WTC11 (cell line): ENCODE measurements at regions not wholly inside any gene's neighbourhood (a gene's known extent, or its start where the extent isn't known, plus 50 kb on each side); places are given as distances from the start of the nearest gene placed in this dataset.

Experiments used
- ATAC-seq: fragments of 200-7000 bp; cut with Tn5 transposase; 2 replicates; pipeline ENCODE4 v1.10.0; 2021; ENCODE audit warnings: mild to moderate bottlenecking, moderate library complexity
- CTCF ChIA-PET: fragments of 300-600 bp; sonication (Branson Sonifier 250); formaldehyde crosslinking; loops from one replicate; lab custom pipeline; 2021; ENCODE audit warnings: antibody characterized with exemption; lab: Charles Lee
- POLR2A ChIA-PET: fragments of 350-600 bp; sonication (Branson Sonifier 250); formaldehyde crosslinking; loops from one replicate; lab custom pipeline; 2021; ENCODE audit warnings: antibody characterized with exemption; lab: Charles Lee
- DNase-seq: peaks from one replicate; pipeline ENCODE4 v3.0.0; 2021; ENCODE audit warnings: low spot score
- H3K27ac Mint-ChIP-seq: 2 replicates; pipeline ENCODE4 v1.8.0; 2021; ENCODE audit warnings: mixed read lengths
- H3K27me3 Mint-ChIP-seq: 2 replicates; pipeline ENCODE4 v1.8.0; 2021; ENCODE audit warnings: low read depth, mild to moderate bottlenecking, moderate library complexity, mixed read lengths
- H3K36me3 Mint-ChIP-seq: 2 replicates; pipeline ENCODE4 v1.8.0; 2021; ENCODE audit warnings: mixed read lengths
- H3K4me1 Mint-ChIP-seq: 2 replicates; pipeline ENCODE4 v1.8.0; 2022; ENCODE audit warnings: mixed read lengths
- H3K4me3 Mint-ChIP-seq: 2 replicates; pipeline ENCODE4 v1.8.0; 2021; ENCODE audit warnings: mild to moderate bottlenecking, moderate library complexity, mixed read lengths
- H3K9me3 Mint-ChIP-seq: 2 replicates; pipeline ENCODE4 v1.8.0; 2021; ENCODE audit warnings: mixed read lengths
- ATF1 ChIP-seq: sonication (generic); formaldehyde crosslinking; IDR thresholded peaks from 2 replicates; pipeline ENCODE4 v1.8.1; 2023; ENCODE audit warnings: mild to moderate bottlenecking, moderate library complexity, missing genetic modification reagents
- CBFB ChIP-seq: sonication (generic); formaldehyde crosslinking; IDR thresholded peaks from 2 replicates; pipeline ENCODE4 v1.8.1; 2022; ENCODE audit warnings: mild to moderate bottlenecking, low read depth, missing genetic modification reagents
- GABPB1 ChIP-seq: sonication (generic); formaldehyde crosslinking; IDR thresholded peaks from 2 replicates; pipeline ENCODE4 v1.8.1; 2023; ENCODE audit warnings: mild to moderate bottlenecking, missing genetic modification reagents
- IRF2 ChIP-seq: sonication (generic); formaldehyde crosslinking; IDR thresholded peaks from 2 replicates; pipeline ENCODE4 v1.8.0; 2022; ENCODE audit warnings: low read depth, missing genetic modification reagents, borderline replicate concordance
- JUN ChIP-seq: sonication (generic); formaldehyde crosslinking; IDR thresholded peaks from 2 replicates; pipeline ENCODE4 v1.8.0; 2023; ENCODE audit warnings: mild to moderate bottlenecking, missing genetic modification reagents
- NFATC4 ChIP-seq: fragments of 250-450 bp; sonication (Bioruptor Pico); IDR thresholded peaks from 2 replicates; pipeline ENCODE4 v1.9.0; 2021; ENCODE audit warnings: mild to moderate bottlenecking
- NFYB ChIP-seq: sonication (generic); formaldehyde crosslinking; conservative IDR thresholded peaks from 2 replicates; pipeline ENCODE4 v1.8.0; 2022; ENCODE audit warnings: low read depth, missing genetic modification reagents
- NR1H2 ChIP-seq: sonication (generic); formaldehyde crosslinking; IDR thresholded peaks from 2 replicates; pipeline ENCODE4 v1.9.0; 2021; ENCODE audit warnings: mild to moderate bottlenecking, moderate library complexity, missing genetic modification reagents
- RELA ChIP-seq: sonication (generic); formaldehyde crosslinking; IDR thresholded peaks from 2 replicates; pipeline ENCODE4 v1.8.1; 2022; ENCODE audit warnings: missing genetic modification reagents, mild to moderate bottlenecking, borderline replicate concordance
- RORB ChIP-seq: fragments of 250-450 bp; sonication (Bioruptor Pico); IDR thresholded peaks from 2 replicates; pipeline ENCODE4 v1.9.0; 2021; ENCODE audit warnings: mild to moderate bottlenecking
- TEAD1 ChIP-seq: sonication (generic); formaldehyde crosslinking; IDR thresholded peaks from 2 replicates; pipeline ENCODE4 v1.8.0; 2022; ENCODE audit warnings: mild to moderate bottlenecking, missing genetic modification reagents
- ZNF121 ChIP-seq: sonication (generic); formaldehyde crosslinking; IDR thresholded peaks from 2 replicates; pipeline ENCODE4 v1.8.0; 2023; ENCODE audit warnings: missing genetic modification reagents
- TF ChIP-seq, protein P1 (sequence below): sonication (generic); formaldehyde crosslinking; IDR thresholded peaks from 2 replicates; pipeline ENCODE4 v1.8.0; 2023; ENCODE audit warnings: missing genetic modification reagents
- TF ChIP-seq, protein P2 (sequence below): fragments of 250-450 bp; sonication (Bioruptor Pico); IDR thresholded peaks from 2 replicates; pipeline ENCODE4 v1.9.0; 2021; ENCODE audit warnings: mild to moderate bottlenecking
- TF ChIP-seq, protein P3 (sequence below): sonication (generic); formaldehyde crosslinking; IDR thresholded peaks from 2 replicates; pipeline ENCODE4 v1.8.0; 2022; ENCODE audit warnings: mild to moderate bottlenecking, missing genetic modification reagents
- TF ChIP-seq, protein P4 (sequence below): fragments of 250-450 bp; sonication (Bioruptor Pico); IDR thresholded peaks from 2 replicates; pipeline ENCODE4 v2.1.2; 2022; ENCODE audit warnings: mild to moderate bottlenecking, moderate library complexity
- TF ChIP-seq, protein P5 (sequence below): sonication (generic); formaldehyde crosslinking; IDR thresholded peaks from 2 replicates; pipeline ENCODE4 v1.8.1; 2023; ENCODE audit warnings: mild to moderate bottlenecking, missing genetic modification reagents, moderate library complexity
- TF ChIP-seq, protein P6 (sequence below): sonication (generic); formaldehyde crosslinking; IDR thresholded peaks from 2 replicates; pipeline ENCODE4 v1.8.0; 2022; ENCODE audit warnings: mild to moderate bottlenecking, missing genetic modification reagents
- TF ChIP-seq, protein P7 (sequence below): sonication (generic); formaldehyde crosslinking; IDR thresholded peaks from 2 replicates; pipeline ENCODE4 v1.8.1; 2023; ENCODE audit warnings: mild to moderate bottlenecking, missing genetic modification reagents, moderate library complexity

DNA sequence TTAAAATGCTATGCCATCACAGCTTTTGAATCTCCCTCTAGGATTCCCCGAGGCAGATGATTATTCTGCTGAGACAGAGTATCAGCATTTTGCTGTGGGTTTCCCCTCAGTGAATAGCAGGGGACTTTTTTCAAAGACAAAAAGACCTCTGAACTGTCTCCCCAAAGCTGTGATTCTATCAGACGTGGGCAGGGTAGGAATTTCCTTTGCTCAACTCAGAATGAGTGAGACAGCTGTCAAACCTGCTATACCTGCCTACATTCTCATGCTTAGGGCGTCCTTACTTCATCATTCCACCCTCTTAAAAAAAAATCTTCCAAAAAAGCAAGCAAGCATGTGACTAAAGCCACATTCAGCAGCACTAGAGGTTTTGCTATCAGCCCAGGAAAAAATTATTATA is 147.6 kb upstream of the FAM83B start:
- H3K9me3 Mint-ChIP-seq: 0 out of 2 replicates have a peak, but pooled peaks cover 3% of the 10 kb centered on the region
- ATAC-seq (no peak), DNase-seq (no peak)
- H3K4me1 Mint-ChIP-seq: peaks cover 6% of the 10 kb centered on the region
- peaks cover 11% of the 10 kb centered on the region for H3K27me3 Mint-ChIP-seq
- H3K36me3 Mint-ChIP-seq: no peaks in the 10 kb centered on the region
- ChIA-PET CTCF (interaction anchor here (1.3 kb wide), 1 partner anchor 19 kb away, joined by 5 read pairs; no protein-coding TSS in a partner anchor), POLR2A (no interaction called here)
- no peak overlapping the region for H3K4me3 Mint-ChIP-seq
- TF ChIP-seq CBFB: no peak
- no peak for TF ChIP-seq ATF1 (CRISPR knock-in tag)
- TF ChIP-seq, protein P1, sequence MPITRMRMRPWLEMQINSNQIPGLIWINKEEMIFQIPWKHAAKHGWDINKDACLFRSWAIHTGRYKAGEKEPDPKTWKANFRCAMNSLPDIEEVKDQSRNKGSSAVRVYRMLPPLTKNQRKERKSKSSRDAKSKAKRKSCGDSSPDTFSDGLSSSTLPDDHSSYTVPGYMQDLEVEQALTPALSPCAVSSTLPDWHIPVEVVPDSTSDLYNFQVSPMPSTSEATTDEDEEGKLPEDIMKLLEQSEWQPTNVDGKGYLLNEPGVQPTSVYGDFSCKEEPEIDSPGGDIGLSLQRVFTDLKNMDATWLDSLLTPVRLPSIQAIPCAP (CRISPR knock-in tag): no peak
- no peak for TF ChIP-seq GABPB1 (CRISPR knock-in tag)
- TF ChIP-seq NFYB (CRISPR knock-in tag): no peak
- TF ChIP-seq, protein P2, sequence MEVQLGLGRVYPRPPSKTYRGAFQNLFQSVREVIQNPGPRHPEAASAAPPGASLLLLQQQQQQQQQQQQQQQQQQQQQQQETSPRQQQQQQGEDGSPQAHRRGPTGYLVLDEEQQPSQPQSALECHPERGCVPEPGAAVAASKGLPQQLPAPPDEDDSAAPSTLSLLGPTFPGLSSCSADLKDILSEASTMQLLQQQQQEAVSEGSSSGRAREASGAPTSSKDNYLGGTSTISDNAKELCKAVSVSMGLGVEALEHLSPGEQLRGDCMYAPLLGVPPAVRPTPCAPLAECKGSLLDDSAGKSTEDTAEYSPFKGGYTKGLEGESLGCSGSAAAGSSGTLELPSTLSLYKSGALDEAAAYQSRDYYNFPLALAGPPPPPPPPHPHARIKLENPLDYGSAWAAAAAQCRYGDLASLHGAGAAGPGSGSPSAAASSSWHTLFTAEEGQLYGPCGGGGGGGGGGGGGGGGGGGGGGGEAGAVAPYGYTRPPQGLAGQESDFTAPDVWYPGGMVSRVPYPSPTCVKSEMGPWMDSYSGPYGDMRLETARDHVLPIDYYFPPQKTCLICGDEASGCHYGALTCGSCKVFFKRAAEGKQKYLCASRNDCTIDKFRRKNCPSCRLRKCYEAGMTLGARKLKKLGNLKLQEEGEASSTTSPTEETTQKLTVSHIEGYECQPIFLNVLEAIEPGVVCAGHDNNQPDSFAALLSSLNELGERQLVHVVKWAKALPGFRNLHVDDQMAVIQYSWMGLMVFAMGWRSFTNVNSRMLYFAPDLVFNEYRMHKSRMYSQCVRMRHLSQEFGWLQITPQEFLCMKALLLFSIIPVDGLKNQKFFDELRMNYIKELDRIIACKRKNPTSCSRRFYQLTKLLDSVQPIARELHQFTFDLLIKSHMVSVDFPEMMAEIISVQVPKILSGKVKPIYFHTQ: no peak
- no peak for TF ChIP-seq RELA (CRISPR knock-in tag)
- no peak for TF ChIP-seq NR1H2 (CRISPR knock-in tag)
- TF ChIP-seq TEAD1 (CRISPR knock-in tag): no peak
- no peak for TF ChIP-seq JUN (CRISPR knock-in tag)
- TF ChIP-seq ZNF121: no peak
- TF ChIP-seq NFATC4 (CRISPR knock-in tag): no peak
- TF ChIP-seq, protein P3, sequence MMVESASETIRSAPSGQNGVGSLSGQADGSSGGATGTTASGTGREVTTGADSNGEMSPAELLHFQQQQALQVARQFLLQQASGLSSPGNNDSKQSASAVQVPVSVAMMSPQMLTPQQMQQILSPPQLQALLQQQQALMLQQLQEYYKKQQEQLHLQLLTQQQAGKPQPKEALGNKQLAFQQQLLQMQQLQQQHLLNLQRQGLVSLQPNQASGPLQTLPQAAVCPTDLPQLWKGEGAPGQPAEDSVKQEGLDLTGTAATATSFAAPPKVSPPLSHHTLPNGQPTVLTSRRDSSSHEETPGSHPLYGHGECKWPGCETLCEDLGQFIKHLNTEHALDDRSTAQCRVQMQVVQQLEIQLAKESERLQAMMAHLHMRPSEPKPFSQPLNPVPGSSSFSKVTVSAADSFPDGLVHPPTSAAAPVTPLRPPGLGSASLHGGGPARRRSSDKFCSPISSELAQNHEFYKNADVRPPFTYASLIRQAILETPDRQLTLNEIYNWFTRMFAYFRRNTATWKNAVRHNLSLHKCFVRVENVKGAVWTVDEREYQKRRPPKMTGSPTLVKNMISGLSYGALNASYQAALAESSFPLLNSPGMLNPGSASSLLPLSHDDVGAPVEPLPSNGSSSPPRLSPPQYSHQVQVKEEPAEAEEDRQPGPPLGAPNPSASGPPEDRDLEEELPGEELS: no peak
- TF ChIP-seq, protein P4, sequence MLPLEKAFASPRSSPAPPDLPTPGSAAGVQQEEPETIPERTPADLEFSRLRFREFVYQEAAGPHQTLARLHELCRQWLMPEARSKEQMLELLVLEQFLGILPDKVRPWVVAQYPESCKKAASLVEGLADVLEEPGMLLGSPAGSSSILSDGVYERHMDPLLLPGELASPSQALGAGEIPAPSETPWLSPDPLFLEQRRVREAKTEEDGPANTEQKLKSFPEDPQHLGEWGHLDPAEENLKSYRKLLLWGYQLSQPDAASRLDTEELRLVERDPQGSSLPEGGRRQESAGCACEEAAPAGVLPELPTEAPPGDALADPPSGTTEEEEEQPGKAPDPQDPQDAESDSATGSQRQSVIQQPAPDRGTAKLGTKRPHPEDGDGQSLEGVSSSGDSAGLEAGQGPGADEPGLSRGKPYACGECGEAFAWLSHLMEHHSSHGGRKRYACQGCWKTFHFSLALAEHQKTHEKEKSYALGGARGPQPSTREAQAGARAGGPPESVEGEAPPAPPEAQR: no peak
- TF ChIP-seq, protein P5, sequence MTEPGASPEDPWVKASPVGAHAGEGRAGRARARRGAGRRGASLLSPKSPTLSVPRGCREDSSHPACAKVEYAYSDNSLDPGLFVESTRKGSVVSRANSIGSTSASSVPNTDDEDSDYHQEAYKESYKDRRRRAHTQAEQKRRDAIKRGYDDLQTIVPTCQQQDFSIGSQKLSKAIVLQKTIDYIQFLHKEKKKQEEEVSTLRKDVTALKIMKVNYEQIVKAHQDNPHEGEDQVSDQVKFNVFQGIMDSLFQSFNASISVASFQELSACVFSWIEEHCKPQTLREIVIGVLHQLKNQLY: no peak
- TF ChIP-seq, protein P6, sequence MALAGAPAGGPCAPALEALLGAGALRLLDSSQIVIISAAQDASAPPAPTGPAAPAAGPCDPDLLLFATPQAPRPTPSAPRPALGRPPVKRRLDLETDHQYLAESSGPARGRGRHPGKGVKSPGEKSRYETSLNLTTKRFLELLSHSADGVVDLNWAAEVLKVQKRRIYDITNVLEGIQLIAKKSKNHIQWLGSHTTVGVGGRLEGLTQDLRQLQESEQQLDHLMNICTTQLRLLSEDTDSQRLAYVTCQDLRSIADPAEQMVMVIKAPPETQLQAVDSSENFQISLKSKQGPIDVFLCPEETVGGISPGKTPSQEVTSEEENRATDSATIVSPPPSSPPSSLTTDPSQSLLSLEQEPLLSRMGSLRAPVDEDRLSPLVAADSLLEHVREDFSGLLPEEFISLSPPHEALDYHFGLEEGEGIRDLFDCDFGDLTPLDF (CRISPR knock-in tag): no peak
- TF ChIP-seq RORB (CRISPR knock-in tag): no peak
- TF ChIP-seq, protein P7, sequence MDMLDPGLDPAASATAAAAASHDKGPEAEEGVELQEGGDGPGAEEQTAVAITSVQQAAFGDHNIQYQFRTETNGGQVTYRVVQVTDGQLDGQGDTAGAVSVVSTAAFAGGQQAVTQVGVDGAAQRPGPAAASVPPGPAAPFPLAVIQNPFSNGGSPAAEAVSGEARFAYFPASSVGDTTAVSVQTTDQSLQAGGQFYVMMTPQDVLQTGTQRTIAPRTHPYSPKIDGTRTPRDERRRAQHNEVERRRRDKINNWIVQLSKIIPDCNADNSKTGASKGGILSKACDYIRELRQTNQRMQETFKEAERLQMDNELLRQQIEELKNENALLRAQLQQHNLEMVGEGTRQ (CRISPR knock-in tag): no peak
- no peak for TF ChIP-seq IRF2 (CRISPR knock-in tag)
- no peak overlapping the region for H3K27ac Mint-ChIP-seq
